GM21737 (cell line): ENCODE measurements at regions not wholly inside any gene's neighbourhood (a gene's known extent, or its start where the extent isn't known, plus 50 kb on each side); places are given as distances from the start of the nearest gene placed in this dataset.
"Not testable (repeated sequence)": the region's sequence is repeated elsewhere in the genome, so short reads cannot be mapped to it uniquely, and the experiment has no call there.

Experiments used
- ATAC-seq: cut with Tn5 transposase; IDR thresholded peaks from one replicate; pipeline ENCODE4 v1.9.1; 2021; ENCODE audit warnings: mild to moderate bottlenecking, moderate library complexity; ENCODE audit not compliant: unreplicated experiment

- ATAC-seq: no peak
These were observed 582.7 kb downstream of the DTWD2 start for GRCh38 chr5:118405650-118406061.

DNA sequence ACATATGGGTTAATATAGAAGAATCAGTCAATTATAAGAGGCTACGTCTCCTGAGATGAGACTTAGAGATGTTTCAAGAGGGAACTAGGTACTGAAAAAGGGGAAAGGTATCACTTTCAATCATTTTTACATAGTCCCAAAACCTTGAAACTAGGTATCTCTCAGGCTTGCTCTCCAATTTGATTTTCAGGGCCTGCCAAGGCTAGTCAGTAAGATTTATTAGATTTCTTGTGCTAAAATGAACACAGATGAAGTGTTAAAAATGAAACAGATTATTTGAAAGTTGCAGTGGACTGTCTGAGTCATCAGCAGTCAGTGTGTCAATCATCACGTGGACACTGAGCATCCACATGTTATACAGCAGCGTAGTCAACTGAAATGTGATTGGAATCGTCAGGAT is 591.1 kb downstream of the DTWD2 start:
- ATAC-seq: no peak

DNA sequence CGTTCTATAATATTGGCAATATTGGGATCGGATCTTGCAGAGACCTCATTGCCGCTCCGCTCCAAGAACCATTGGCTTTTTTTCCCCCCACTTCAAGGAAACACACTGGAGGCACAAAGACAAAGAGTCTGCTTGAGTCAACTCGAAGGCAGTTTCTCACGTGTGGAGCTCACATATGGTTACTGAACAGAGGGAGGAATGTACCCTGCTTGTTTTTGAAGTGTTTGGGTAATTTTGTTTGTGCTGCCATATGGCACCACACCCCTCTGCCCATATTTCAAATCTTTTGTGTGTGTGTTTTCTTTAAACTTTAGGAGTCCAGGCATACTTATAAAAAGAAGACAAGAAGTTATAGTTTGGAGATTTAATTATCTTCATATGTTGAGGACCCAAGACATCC is 595.9 kb downstream of the DTWD2 start:
- ATAC-seq: no peak

- not testable (repeated sequence) for ATAC-seq
These were observed 605.4 kb downstream of the DTWD2 start for GRCh38 chr5:118382931-118383330.

DNA sequence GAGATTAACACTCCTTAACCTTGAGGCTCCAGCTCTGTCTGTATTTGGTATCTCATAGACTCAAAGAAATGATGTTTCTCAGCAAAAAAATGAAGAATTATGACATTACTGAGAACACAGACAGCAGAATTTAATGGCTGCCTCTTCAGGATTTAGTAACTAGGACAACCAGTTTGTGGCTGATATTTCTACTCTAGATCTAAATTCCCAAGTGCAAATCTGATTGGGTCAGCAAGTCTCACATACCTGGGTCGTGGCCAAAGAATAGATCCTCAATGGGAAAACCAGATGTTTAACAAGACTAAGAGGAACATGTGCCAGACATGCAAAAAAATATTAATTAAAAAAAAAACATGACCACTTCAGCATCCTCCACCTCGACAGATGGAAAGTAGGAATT is 608.9 kb downstream of the DTWD2 start:
- ATAC-seq: no peak

GRCh38 chr5:118378959-118379358 is 609.4 kb downstream of the DTWD2 start:
- no peak for ATAC-seq

DNA sequence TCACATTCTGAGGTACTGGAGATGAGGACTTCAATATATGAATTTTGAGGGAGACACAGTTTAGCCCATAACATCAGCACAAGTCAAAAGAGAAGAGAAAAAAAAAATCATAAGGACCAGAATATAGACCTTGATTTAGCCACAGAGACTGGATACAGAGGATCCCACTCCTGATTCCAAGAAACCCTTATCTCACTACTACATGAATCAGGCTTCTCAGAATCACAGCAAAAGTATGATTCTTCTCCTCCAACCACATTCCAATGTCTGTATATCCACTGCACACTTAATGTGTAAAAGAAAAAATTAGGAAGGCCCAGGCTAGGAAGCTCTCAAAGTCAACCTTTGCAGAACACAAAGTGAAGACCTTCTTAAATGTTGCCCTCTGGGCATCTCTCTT is 610.9 kb downstream of the DTWD2 start:
- ATAC-seq: no peak

GRCh38 chr5:118371973-118372831 is 616.1 kb downstream of the DTWD2 start:
- no peak for ATAC-seq

- no peak for ATAC-seq
These were observed 621.9 kb downstream of the DTWD2 start for GRCh38 chr5:118366429-118366828.

DNA sequence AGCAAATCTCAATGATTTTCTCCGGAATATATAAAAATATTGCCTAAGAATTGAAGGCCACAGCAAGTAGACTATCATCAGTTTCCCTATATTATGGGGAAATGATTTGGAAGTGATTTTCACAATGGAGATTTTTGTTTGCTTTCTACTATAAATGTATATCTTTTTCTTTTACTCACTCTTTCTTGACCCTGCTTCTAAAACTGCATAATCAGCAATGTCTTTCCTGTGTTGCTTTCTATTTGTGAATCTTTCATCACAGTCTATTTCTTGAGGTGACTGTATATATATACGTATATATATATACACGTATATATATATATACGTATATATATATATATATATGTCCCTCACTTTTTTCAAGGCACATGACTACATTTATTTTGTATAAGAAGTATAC is 622.6 kb downstream of the DTWD2 start:
- no peak for ATAC-seq

- no peak for ATAC-seq
These were observed 633.5 kb downstream of the DTWD2 start for GRCh38 chr5:118354797-118355196.

- ATAC-seq: no peak
These were observed 634.4 kb downstream of the DTWD2 start for GRCh38 chr5:118353970-118354369.

DNA sequence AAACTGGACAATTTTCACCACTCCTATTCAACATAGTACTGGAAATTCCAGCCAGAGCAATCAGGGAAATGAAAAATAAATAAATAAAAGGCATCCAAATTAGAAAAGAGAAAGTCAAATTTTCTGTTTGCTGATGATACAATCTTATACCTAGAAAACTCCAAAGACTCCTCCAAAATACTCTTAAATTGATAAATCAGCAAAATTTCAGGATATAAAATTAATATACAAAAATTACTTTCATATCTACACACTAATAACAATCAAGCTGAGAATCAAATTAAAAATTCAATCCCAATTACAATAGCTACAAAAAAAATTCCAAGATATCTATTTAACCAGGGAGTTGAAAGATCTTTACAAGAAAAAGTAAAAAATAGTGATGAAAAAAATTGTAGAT is 651.9 kb downstream of the DTWD2 start:
- ATAC-seq: no peak

DNA sequence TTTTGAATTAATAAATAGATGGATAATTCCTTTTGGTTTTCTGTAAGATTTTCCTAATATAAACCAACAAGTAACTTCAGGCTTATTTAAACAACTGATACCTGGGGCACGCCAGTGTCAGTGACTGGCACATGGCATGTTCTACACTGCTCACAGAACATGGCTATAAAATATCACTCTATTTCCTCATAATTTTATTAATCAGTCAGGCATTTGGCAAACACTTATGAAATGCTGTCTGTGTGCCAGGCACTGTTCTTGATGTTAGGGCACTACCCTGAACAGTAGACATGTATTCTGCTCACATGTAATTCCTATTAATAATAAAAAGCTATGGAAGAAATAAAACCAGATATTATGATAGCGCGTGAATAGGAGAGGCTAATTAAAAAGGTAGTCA is 661.0 kb downstream of the DTWD2 start:
- no peak for ATAC-seq

GRCh38 chr5:118326481-118327045 is 661.8 kb downstream of the DTWD2 start:
- ATAC-seq: no peak

- no peak for ATAC-seq
These were observed 662.4 kb downstream of the DTWD2 start for GRCh38 chr5:118325931-118326330.

- ATAC-seq: not testable (repeated sequence)
These were observed 664.6 kb downstream of the DTWD2 start for GRCh38 chr5:118323723-118324122.

DNA sequence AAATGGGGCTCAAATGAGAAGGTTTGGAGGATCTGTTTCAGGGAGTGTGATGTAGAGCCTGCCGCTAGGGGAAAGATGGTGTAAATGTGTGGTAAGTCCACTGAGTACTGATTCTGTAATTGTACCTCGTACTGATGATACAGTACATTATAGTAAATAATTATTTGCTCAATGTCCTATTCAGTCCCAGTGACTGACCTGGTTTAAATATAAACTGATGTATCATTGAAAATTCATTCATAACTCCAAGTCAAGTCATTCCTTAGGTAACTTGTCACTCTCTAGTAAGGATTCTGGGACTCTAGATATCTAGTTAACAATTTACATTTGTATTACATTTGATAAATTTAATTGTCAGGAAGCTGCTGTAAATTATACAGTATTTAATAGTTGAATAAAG is 667.3 kb downstream of the DTWD2 start:
- no peak for ATAC-seq

DNA sequence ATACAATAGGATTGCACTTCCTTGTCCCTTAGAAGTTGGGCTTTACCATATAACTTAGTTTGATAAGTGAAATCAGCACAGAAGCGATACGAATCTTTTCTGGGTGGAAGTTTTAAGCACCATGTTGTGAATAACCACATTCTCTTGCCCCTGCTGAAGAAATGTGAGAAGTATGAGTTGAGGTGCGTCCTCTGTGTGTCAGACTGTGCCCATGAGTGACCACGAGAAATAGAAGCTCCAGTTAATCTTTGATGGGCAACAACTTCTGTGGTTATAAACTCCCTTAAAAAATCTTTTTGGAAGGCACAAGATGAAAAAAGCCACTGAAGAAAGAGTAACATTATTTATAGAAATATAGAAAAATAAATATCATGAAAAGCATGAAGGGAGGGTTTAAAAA is 668.2 kb downstream of the DTWD2 start:
- ATAC-seq: no peak

GRCh38 chr5:118314931-118315330 is 673.4 kb downstream of the DTWD2 start:
- ATAC-seq: no peak

DNA sequence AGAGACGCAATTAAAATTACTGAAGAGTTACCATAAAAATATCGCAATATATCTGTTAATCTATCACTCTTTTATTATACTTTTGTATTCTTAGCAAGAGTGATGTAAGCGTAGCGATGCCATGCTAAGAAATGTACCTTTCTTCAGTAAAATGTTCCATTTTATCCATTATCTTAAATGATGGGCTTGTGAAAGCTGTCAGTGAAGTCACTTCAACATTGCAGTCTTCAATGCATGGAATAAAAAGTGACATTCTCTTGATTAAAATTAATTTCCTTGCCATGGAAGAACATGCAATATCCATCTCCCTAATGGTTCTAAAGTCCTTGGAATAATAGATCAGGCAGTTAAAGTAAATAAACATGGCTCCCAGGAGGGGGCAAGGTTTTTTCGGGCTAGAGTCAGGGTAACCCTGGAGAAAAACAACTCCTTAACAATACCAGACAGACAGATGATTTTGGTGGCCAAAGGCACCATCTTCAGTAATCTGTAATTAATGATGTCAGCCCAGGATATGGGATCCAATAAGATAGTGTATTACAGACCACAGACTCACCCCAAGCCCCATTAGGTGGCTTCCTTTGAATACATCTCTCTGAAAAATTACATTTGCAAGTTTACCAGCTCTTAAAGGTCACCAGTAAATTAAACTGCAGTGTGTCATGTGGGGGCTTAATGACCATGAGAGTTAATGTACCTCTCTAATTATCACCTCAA is 677.1 kb downstream of the DTWD2 start:
- ATAC-seq: no peak

- no peak for ATAC-seq
These were observed 677.9 kb downstream of the DTWD2 start for GRCh38 chr5:118310401-118310800.
